ENCODE measurements at regions not wholly inside any gene's neighbourhood (a gene's known extent, or its start where the extent isn't known, plus 50 kb on each side); places are given as distances from the start of the nearest gene placed in this dataset.

DNA sequence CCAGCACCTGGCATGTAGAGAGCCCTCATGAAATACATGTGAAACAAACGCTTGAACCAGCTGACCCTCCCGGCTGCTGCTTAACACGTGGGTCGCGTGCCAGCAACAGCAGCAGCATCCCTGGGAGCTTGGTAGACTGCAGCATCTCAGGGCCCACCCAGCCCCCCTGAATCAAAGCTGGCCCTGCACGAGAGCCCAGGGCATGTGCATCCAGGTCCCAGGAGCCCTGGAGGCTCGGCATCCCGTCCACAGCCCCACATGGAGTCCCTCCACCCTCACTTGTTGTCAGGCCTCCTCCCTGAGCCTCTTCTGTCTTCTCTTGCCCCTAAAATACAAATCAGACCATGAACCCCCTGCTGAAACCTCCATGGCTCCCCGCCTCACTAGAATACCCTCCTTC, 123.1 kb downstream of the MATN1 start:
- no peak for TF ChIP-seq TARDBP (IDR thresholded peaks at IDR 0.05)
- no peak for TF ChIP-seq SP1 (IDR thresholded peaks at IDR 0.05)
- TF ChIP-seq BHLHE40 (IDR thresholded peaks at IDR 0.05; ENCODE audit: borderline replicate concordance) = no peak
- TF ChIP-seq CTBP1 (IDR thresholded peaks at IDR 0.05; ENCODE audit: borderline replicate concordance) = no peak
- no peak for TF ChIP-seq NFRKB (IDR thresholded peaks at IDR 0.05)
- no peak for TF ChIP-seq SUZ12 (IDR thresholded peaks at IDR 0.05)
- TF ChIP-seq FOXM1 (IDR thresholded peaks at IDR 0.05; ENCODE audit: borderline replicate concordance) = no peak
- TF ChIP-seq ELF4 (IDR thresholded peaks at IDR 0.05) = no peak
- no peak for TF ChIP-seq FOXA1 (IDR thresholded peaks at IDR 0.05)
- TF ChIP-seq PKNOX1 (IDR thresholded peaks at IDR 0.05) = no peak
- no peak for TF ChIP-seq HDGF (IDR thresholded peaks at IDR 0.05; ENCODE audit: borderline replicate concordance)
- TF ChIP-seq ARNT (IDR thresholded peaks at IDR 0.05) = no peak
- no peak for TF ChIP-seq LEF1 (IDR thresholded peaks at IDR 0.05; ENCODE audit: borderline replicate concordance)
- no peak for TF ChIP-seq L3MBTL2 (conservative IDR thresholded peaks at IDR 0.05)
